GM21619 (cell line): ENCODE measurements at regions not wholly inside any gene's neighbourhood (a gene's known extent, or its start where the extent isn't known, plus 50 kb on each side); places are given as distances from the start of the nearest gene placed in this dataset.

Experiments
- ATAC-seq: cut with Tn5 transposase; IDR thresholded peaks from one replicate; pipeline ENCODE4 v1.9.1; 2021; ENCODE audit not compliant: unreplicated experiment

- ATAC-seq, result no peak
Observed at GRCh38 chr10:9762966-9763656, 1254.6 kb upstream of the CELF2 start.

DNA sequence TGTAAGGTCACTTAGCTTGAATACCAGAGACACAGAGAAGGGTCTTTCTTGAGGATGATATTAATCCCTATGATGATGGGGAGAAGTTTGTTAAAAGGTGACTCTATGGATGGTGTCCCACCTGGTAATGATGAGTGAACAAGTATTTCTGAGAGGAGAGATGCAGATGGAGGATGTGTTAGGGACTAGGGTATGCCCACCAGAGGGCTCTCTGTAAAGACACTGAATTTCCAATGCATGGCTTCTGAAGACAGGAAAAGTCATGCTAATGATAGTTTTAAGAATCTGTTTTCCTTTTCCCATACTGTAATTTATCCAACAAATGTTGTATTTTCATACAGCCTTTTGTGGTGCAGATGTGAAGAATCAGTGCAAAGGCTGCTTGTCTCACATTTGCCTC is 1250.9 kb upstream of the CELF2 start:
- no peak for ATAC-seq

DNA sequence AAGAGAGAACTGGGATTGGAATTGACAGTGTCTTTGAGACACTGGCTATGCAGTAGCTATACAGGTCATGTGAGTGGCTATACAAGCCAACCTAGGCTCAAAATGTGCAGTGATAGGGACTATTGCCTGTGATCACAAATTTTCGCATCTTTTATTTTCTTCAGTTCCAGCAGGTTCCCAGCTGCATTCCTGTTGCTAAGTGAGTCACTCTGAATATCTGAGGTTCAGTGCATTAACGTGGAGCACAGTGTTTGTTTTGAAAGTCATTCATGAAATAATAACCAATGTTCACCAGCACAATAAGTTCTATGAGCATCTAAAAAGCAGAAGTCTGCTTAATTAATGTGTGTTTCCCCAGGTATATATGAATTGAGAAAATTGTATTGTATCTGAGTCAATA is 1236.0 kb upstream of the CELF2 start:
- ATAC-seq, result no peak

DNA sequence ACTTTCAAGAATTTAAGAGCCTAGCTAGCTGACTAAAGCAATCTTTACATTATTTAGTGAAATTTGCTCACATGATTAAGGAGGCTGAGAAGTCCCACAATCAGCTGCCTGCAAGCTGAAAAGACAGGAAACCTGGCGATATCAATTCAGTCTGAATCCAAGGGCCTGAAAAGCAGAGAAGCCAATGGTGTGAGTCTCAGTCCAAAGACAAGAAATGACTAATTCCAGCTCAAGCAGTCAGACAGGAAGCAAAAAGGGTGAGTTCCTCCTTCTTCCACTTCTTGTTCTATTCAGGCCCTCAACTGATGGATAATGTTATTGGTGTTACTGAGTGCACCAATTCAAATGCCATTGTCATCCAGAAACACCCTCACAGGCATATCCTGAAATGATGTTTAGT is 1231.6 kb upstream of the CELF2 start:
- ATAC-seq, result no peak

- ATAC-seq, result no peak
Observed at GRCh38 chr10:9786576-9786975, 1231.1 kb upstream of the CELF2 start.

GRCh38 chr10:9789996-9790395 is 1227.7 kb upstream of the CELF2 start:
- no peak for ATAC-seq

DNA sequence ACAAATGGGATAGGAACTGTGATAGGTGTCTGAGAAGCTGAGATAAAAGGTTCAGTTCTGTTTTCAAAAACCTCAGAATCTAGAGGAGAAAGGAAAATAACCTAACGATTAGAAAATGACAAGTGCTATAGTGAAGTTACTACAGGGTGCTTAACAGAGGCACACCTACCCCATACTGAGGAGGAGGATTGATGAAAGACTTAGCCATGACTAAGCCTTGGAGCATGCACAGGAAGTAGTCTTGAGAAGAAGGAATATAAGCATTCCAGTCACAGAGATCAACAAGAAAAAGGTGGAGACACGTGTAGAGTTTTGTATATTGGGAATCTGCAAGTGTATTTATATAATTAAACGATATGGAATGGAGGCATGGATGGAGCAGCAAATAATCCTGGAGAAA is 1225.5 kb upstream of the CELF2 start:
- no peak for ATAC-seq

- ATAC-seq, result no peak
Observed at GRCh38 chr10:9796564-9796963, 1221.1 kb upstream of the CELF2 start.

DNA sequence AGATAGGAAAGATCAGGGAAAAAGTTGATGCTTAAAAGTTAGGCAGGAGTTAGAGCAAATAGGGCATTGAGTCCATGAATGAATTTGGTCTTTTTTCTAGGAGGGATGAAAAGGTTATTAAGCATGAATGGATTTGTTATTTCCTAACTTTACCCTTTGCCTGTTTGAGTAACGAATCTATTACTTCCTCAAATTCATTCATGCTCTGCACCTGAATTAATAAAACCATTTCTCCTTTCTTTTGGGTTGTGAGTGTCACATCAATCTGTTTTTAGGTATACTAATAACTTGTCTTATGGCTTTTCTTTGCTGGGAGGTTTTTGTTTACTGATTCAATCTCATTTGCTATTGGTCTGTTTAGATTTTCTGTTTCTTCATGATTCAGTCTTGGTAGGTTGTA is 1217.7 kb upstream of the CELF2 start:
- no peak for ATAC-seq

- ATAC-seq, result no peak
Observed at GRCh38 chr10:9800571-9800970, 1217.1 kb upstream of the CELF2 start.

GRCh38 chr10:9807846-9808245 is 1209.8 kb upstream of the CELF2 start:
- no peak for ATAC-seq

GRCh38 chr10:9811601-9812000 is 1206.1 kb upstream of the CELF2 start:
- ATAC-seq, result no peak

DNA sequence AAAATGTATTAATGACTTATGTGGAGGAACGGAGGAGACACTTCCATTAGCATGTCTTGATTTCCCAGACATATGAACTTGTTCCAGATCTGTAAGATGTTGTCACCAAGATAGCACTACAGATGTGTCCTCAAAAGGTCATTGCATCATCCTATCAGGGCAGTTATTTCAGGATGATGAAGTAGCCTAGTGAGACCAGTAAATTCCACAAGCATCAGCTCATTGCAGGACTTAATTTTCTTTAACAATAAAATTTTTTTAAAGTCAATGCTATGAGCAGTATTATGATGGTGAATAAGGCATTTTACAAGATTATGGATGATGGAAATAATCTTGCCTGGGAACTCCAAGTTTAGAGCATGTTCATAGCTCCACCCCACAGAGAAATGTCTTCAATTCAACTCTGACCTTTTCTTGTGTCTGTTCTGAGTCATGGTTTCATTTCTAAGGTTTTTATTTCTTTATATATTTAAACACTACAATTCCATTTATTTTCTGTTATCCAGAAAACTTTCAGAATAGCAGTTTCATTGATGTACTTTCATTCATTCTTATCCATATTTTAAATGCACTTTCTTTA is 1203.3 kb upstream of the CELF2 start:
- no peak for ATAC-seq

DNA sequence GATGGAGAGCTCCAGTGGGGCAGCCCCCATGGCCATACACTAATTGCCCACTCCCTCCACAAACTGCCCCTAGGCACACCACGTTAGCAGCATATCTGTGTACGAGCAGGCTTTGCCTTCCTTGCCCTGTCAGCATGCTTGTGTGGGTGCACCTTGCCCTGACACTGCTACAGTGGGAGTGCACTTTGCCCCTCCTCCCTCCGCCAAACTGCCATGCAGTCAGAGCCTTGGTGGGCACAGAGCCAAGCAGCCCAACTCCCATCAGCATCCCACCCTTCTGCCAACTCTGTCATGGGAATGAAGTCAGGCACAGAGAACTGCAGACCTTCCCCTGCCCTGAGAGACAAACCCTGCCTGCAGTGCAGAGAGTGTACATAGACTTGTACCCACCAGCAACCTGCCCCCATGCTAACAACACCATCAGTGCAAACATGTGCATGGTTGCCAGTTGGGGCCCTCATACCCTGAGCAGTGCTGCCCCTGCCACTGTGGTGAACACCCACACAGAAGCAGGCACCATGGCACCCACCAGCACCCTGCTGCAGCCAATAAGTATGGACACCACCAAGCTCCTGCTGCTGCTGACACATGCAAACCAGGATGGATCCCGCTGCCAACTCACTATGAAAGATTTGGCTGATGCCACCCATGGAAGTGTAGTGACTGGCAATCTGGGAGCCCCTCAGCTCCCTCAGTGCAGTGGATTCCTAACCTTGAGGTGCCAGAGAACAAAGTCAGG is 1197.7 kb upstream of the CELF2 start:
- no peak for ATAC-seq

DNA sequence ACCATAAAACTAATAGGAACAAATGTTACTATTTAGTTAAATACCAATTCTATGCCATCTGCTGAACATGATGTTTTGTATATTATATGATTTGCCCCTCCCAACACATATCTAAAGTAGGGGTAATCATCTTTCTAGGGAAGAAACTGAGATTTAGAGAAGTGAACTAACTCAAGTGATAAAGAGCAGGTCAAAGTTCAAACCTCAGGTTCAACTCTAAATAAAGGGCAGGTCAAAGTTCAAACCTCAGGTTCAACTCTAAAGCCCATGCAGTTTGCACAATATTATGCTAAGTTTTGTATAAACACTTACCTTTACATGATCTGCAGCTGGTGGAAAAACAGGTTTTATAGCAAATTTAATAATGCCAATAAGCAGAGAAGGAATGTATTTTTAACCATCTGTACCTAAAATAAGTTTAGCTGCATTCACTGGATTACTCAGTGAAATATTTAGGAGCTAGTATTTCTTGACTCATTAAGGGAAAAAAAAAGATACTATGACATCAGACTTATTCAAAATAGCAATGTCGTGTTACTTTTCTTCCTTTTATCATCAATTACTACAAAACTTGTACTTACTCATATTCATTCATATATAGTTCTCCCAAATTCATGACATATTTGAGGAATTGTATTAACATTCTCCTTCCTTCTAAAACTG is 1194.3 kb upstream of the CELF2 start:
- no peak for ATAC-seq

- ATAC-seq, result no peak
Observed at GRCh38 chr10:9824631-9825071, 1193.0 kb upstream of the CELF2 start.

DNA sequence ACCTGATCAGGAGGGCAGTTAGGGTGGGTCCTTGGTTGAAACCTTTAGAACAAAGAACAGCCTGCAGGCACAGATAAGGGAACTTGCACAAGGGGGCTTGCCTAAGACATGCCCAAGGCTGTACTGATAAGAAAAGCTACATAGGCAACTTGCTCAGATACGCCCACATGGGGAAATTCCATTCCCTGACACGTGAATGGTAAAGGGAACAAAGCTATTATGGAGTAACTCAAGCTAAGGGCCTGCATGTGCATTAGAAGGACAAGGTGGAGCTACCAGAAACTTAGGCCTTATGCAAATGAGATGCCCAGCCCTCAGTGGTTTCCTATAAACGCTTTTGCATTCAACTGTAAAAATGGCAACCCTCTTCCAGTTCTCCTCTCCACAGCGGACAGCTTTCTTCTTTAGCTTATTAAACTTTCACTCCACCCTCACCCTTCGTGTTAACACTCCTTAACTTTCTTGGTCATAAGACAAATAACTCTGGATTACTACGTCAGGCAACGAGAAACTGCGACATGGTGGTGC is 1192.1 kb upstream of the CELF2 start:
- ATAC-seq, result no peak

- no peak for ATAC-seq
Observed at GRCh38 chr10:9828110-9828509, 1189.6 kb upstream of the CELF2 start.

DNA sequence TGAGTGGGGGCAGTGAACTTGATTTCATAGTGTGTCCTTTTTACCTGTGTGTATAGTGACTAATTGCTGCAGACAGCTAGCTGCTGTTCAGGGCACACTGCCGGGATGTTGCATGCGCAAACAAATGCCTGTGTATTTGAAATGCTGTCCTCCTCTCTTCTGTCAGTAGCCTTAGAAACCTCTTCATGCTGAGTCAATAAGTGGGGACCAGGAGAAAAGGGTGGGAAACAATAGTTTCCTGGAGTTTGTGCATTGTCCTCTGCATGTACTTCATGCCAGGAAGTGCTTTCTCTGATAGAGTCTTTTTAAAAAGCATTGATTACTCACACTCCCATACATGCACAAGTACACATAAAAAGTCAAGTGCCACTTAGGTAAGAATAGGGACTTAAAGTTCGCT is 1183.7 kb upstream of the CELF2 start:
- ATAC-seq, result no peak

GRCh38 chr10:9834434-9834833 is 1183.2 kb upstream of the CELF2 start:
- ATAC-seq, result no peak

DNA sequence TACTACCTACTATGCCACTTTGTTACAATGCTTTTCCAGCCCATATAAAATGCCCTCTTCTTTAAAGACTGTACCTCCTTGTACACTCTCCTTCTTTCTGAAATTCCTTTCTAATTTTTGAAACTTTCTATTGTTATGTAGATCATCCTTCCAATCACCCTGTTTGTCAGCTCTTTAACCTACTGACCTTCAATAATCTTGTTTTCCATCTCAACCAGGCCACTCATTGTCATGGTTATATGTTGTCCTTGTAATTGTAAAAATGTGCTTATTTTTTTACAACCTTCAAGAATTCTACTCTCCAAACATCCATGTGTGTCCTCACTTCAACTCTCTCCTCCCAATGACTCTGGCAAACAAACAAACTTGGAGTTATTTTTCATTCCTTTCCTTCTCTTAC is 1172.6 kb upstream of the CELF2 start:
- no peak for ATAC-seq

DNA sequence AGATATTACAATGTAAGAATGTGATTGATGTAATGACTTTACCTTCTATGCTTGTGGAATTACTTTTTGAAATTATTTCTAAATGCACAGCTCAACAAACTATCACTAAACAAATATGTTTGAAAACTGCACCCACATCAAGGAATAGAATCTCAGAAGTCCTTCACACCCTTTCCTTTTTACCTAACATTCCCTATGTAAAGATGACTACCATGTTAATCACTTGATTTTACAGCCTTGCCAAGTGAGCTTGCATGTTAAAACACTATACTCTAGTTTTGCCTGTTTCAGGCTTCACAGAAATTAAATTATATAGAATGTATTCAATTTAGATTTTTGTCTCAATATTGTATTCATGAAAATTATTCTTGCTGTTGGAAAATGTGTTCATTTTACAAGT is 1169.4 kb upstream of the CELF2 start:
- ATAC-seq, result no peak
